ENCODE measurements at regions not wholly inside any gene's neighbourhood (a gene's known extent, or its start where the extent isn't known, plus 50 kb on each side); places are given as distances from the start of the nearest gene placed in this dataset.

DNA sequence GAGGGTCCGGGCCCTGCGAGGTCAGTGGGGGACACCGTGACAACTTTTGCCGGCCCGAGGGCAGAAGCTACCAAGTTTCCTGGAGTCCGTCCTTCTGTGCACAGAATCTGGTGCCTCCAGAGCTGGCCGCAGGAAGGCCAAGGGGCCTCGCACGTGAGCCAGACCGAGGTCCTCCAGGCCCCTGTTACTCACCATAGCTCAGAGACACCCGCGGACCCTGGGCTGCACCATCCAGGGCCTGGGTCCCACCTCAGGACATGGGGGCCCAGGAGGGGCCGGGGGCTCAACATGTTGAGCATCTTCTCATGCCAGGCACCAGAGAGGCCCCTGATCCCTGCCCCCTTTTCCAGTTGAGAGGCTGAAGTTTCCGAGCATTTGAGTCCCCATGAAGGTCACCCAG, 87.9 kb downstream of the HMX1 start:
- intact Hi-C loops (cut with DNase I) = no loop called here
- Histone ChIP-seq H3K27me3 (no peaks in the 10 kb centered on the region), H3K4me1 (peaks cover 21% of the 10 kb centered on the region), H3K36me3 (replicated peaks in 1 of 2; ENCODE audit: insufficient read depth in 1 of 2, low read depth in 2 of 2) (no peaks in the 10 kb centered on the region), H3K4me3 (no peak overlapping the region), H3K27ac (no peak overlapping the region), H3K9me3 (no peaks in the 10 kb centered on the region)
- no peak for DNase-seq
- ATAC-seq = no peak
- WGBS, 2 donors = 38 to 40% methylated on average over 1 to 14 of the region's 14 CpGs
- no peak for TF ChIP-seq POLR2A (IDR thresholded peaks at IDR 0.05)
- TF ChIP-seq CTCF (IDR thresholded peaks at IDR 0.05) = no peak

DNA sequence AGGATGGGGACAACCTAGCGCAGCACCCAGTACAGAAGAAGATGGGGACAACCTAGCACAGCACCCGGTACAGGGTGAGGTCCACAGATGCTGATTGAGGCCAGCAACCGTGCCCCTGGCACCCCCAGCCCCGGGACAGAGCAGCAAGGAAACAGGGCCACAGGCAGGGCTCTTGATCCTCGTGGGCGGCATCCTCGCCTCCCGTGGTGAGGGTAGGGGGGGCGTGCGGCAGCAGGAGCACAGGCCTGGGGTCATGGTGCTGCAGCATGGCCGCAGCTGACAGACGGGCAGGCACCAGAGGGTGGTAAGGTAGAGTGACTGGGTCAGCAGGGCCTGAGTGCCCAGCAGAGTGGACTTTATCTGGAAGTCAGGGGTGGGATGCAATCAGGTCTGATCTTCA, 89.5 kb downstream of the HMX1 start:
- Histone ChIP-seq H3K4me1 (peaks cover 21% of the 10 kb centered on the region), H3K36me3 (replicated peaks in 1 of 2; ENCODE audit: insufficient read depth in 1 of 2, low read depth in 2 of 2) (no peaks in the 10 kb centered on the region), H3K9me3 (no peaks in the 10 kb centered on the region), H3K4me3 (no peak overlapping the region), H3K27ac (no peak overlapping the region), H3K27me3 (no peaks in the 10 kb centered on the region)
- TF ChIP-seq POLR2A (IDR thresholded peaks at IDR 0.05) (no peak), CTCF (IDR thresholded peaks at IDR 0.05) (no peak)
- DNase-seq = no peak
- intact Hi-C loops (cut with DNase I) = no loop called here
- ATAC-seq = no peak
- 69 to 75% methylated on average over 5 to 12 of the region's 12 CpGs for WGBS, 2 donors

DNA sequence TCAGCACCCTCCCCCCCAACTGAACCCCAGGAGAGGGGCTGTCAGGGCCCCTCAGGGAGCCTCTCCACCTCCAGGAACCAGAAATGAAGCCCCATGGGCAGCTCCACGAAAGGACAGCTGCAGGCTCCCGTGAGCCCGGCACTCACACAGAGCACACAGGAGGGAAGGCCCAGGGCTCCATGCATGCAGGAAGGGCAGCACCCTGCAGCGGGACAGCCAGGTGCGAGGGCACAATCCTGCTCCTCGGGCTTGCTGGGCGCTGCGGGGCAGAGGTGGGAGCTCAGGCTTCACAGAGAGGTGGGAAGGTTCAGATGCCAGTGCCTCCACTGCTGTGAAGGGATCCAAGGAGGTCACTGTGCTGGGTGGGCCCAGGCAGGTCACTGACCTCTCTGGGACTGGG, 90.0 kb downstream of the HMX1 start:
- ATAC-seq (no peak), DNase-seq (no peak)
- WGBS, 2 donors = 69% methylated on average over 8 of the region's 8 CpGs; no CpG with 5 or more reads in 1 of the 2 donors
- peaks cover 21% of the 10 kb centered on the region for H3K4me1 ChIP-seq
- no peaks in the 10 kb centered on the region for H3K9me3 ChIP-seq
- H3K36me3 ChIP-seq (replicated peaks in 1 of 2; ENCODE audit: insufficient read depth in 1 of 2, low read depth in 2 of 2) = no peaks in the 10 kb centered on the region
- no peaks in the 10 kb centered on the region for H3K27me3 ChIP-seq
- no peak overlapping the region for H3K27ac ChIP-seq
- no peak for TF ChIP-seq CTCF (IDR thresholded peaks at IDR 0.05)
- TF ChIP-seq POLR2A (IDR thresholded peaks at IDR 0.05) = no peak
- intact Hi-C loops (cut with DNase I) = no loop called here
- no peak overlapping the region for H3K4me3 ChIP-seq

DNA sequence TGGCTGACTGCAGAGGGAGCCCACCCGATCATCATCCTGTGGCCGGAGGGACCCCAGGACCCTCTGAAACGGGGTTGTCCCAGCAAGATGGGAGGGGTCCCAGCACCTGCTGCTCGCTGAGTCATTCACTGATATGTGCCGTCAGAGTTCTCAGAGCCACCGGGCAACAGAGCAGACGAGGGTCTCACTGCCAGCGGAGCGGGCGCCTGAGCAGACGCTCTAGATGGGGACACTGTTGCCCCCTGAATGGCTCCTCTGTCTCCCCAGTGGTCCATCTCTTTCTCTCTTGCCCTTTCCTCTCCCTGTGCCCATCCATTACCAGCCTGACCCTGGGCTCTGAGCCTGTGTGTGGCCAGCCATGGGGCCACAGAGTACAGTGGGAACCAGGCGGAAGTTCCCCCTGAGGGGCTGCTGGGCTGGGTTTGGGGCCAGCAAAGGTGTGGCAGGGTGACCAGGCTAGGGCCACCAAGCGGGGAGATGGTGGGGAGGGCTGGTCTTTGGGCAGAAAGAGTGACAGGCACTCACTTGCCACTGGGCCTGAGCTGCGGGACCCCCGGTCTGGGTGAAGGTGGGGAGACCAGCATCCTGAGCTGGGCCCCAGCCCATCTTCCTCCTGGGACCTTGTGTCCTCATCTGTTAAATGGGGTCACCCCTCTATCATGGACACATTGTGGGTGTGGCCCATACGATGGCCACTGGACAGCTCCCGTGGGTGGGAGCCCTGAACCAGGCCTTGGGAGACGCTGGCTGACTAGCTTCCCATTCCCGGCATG, 90.9 kb downstream of the HMX1 start:
- Histone ChIP-seq H3K27me3 (no peaks in the 10 kb centered on the region), H3K4me3 (no peak overlapping the region), H3K9me3 (no peaks in the 10 kb centered on the region), H3K27ac (no peak overlapping the region), H3K36me3 (replicated peaks in 1 of 2; ENCODE audit: insufficient read depth in 1 of 2, low read depth in 2 of 2) (no peaks in the 10 kb centered on the region), H3K4me1 (peaks cover 21% of the 10 kb centered on the region)
- ATAC-seq (no peak), DNase-seq (no peak)
- WGBS, 2 donors = 60% methylated on average over 10 to 19 of the region's 19 CpGs
- intact Hi-C loops (cut with DNase I) = no loop called here
- TF ChIP-seq CTCF (IDR thresholded peaks at IDR 0.05) = no peak
- TF ChIP-seq POLR2A (IDR thresholded peaks at IDR 0.05) = no peak

- 55 to 76% methylated on average over 5 to 13 of the region's 13 CpGs for WGBS, 2 donors
- peaks cover 21% of the 10 kb centered on the region for H3K4me1 ChIP-seq
- H3K27ac ChIP-seq = no peak overlapping the region
- H3K9me3 ChIP-seq = no peaks in the 10 kb centered on the region
- peak in 1 of 7 experiments; percentile 2 for TF ChIP-seq CTCF (IDR thresholded peaks at IDR 0.05)
- TF ChIP-seq POLR2A (IDR thresholded peaks at IDR 0.05) = no peak
- H3K4me3 ChIP-seq = no peak overlapping the region
- H3K27me3 ChIP-seq = no peaks in the 10 kb centered on the region
- no peaks in the 10 kb centered on the region for H3K36me3 ChIP-seq (replicated peaks in 1 of 2; ENCODE audit: insufficient read depth in 1 of 2, low read depth in 2 of 2)
- ATAC-seq = no peak
- intact Hi-C loops (cut with DNase I) = no loop called here
- DNase-seq = no peak
Measured at GRCh38 chr4:8780086-8780485, 91.6 kb downstream of the HMX1 start.
